ENCODE measurements at regions not wholly inside any gene's neighbourhood (a gene's known extent, or its start where the extent isn't known, plus 50 kb on each side); places are given as distances from the start of the nearest gene placed in this dataset.
A peak's percentile ranks its signal among the peaks of the same experiment; 100 is the strongest.

DNA sequence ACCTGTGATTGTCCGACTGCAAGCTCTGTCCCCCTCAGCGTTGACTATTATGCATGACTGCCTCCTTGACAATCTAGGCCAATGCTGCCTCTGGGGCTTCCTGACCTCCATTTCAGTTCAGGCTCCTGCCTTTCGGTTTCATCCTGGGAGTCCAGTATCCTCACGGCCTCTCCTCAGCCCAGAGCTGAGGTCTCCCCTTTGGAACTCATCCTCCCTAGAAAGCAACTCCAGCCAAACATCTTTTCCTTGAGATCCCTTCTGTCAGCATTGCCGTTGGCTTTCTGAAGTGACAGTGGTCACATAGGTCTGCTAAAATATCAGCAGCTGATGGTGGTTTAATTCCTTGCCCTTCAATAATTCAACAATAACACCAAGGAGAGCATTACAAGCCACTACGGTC lies 519.1 kb upstream of the NBEA start:
- no peak for DNase-seq

GRCh38 chr13:34425327-34425949 lies 516.6 kb upstream of the NBEA start:
- no peak for DNase-seq

DNA sequence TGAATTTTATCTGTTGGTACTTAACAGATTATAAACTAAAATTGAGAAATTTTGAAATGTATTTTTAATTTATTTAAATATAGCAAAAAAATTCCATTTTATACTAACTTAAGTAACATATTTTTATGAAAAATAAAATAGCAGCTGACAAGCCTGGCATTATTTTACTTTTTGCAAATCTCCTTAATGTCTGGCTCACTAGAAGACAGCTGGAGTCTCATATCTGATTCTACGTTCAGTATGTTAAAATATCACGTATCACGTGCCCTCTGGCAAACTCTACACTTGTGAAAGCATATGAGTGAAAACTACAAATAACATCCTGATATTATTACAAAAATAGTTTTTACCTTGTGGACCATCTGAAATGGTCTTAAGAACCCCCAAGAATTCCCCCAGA lies 513.2 kb upstream of the NBEA start:
- DNase-seq: no peak

DNA sequence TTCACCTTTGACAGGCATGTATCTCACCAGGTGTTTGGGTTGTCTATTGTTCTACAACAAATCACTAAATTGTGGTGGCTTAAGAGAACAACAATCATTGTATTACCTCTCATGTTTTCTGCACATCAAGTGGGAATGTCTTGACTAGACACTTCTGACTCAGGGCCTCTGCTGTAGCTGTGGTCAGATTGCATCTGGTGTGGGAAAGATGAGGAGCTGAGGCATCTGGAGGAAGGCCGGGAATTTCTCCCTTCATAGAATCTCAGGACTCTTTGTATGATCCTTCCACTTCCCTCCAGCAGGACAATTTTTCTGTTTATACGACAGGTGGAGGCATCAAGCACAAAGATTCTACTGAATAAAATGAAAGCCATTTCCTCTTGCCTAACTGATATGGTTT lies 511.8 kb upstream of the NBEA start:
- no peak for DNase-seq

GRCh38 chr13:34431827-34432581 lies 510.1 kb upstream of the NBEA start:
- no peak for DNase-seq

- no peak for DNase-seq
Observed at GRCh38 chr13:34435338-34435737, 506.7 kb upstream of the NBEA start.

DNA sequence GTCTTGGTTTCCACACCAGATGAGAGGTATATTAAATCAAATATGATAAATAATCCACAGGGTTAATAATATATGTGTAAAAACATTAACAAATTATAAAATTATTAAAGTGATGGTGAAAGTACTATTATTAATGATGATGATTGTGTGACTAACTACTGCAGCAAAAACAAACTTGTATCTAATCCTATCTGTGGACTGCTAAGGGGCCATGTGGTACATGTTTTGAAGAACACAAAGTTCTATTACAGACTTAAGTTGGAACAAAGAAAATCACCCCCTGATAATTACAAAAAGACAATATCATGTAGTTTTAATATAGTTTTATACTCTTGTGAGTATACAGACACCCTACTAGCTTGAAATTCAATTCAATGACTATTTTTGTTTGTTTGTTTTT lies 504.2 kb upstream of the NBEA start:
- no peak for DNase-seq

- DNase-seq: no peak
Observed at GRCh38 chr13:34452831-34453230, 489.2 kb upstream of the NBEA start.

DNA sequence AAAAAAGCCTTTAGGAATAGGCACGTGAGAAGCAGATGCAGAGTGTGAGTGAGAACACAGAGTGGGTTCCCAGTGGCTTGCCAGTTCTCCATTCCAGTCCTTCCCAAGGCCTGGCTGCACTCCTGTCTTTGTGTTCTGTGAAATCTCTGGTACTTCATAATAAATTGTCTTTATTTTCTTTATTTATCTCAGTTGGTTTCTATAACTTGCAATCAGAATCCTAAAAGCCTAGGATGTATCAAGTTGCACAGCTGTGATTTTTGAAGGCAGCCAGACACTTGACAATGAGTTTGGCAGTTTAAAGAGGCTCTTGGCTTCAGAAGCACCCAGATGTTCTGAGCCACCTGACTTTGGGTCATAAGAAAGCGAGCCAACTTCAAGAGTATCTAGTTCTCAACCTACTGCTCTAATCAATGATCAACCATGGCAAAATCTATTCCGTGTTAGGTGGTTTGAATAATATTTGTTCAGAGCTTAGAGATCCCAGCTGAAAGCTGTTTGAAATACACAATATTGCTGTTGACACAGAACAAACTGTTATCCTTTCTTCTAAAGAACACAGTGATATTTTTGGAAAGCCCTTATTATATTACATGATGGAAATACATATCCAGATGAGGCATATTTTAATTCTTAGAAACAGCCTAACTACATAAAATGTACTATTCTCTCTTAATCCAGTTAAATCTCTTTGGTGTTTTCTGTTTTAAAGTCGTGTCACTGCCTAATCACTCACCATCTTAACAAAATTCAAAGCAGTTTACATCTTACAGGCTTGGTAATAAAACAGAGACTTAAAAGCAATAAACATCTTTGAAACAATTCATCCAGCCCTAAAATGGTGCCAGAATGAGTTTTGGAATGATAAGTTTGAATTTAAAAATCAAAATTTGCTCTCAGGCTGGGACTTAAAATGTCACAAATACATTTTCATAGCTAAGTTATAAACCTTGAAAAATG lies 483.0 kb upstream of the NBEA start:
- no peak for DNase-seq

- DNase-seq: no peak
Observed at GRCh38 chr13:34459856-34460255, 482.2 kb upstream of the NBEA start.

- no peak for DNase-seq
Observed at GRCh38 chr13:34462843-34463242, 479.2 kb upstream of the NBEA start.

DNA sequence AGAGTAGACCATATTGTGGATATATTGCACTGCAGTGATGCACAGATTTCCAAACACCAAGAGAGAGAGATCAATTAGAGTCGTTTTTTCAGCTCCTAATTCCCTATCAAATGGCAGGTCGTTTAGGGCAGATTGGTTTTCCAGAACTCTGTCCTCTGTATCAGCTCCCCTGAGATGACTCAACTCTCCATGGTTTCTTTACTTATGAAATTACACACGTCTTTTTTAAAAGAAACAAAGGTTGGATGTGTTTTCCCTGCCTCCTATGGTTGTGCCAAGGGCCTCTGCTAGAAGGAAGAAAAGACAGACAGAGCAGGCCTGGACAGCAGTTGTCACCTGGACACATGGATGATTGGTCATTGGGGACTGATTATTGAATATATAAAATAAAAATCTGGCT lies 478.1 kb upstream of the NBEA start:
- no peak for DNase-seq

- no peak for DNase-seq
Observed at GRCh38 chr13:34465423-34465922, 476.6 kb upstream of the NBEA start.

- no peak for DNase-seq
Observed at GRCh38 chr13:34466301-34466700, 475.8 kb upstream of the NBEA start.

DNA sequence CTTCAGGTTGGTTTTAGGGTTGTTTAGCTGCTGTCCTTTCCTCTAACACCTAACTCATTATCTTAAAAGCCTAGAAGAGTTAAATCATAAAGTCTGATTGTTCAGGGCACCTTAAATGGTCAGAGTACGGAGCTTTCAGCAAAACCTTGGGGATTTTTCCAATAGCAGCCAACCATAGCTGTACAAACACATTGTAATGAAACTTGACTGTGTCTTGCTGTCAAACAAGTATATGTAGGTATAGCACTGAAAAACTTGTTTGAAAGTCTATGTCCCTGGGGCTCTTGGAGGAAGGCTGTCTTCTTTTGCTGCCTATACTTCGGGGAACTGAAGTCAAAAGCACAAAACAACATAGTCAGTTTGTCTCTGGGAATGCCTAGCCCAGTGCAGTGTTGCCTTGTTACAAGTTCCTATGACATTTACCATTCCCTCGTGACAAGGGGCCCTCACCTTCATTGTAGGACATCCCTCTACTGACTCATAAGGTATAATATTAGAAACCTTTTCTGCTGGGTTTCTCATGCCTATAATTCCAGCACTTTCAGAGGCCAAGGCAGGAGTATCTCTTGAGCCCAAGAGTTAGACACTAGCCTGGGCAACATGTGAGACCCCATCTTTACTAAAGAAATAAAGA lies 474.5 kb upstream of the NBEA start:
- DNase-seq: no peak

GRCh38 chr13:34469196-34469986 lies 472.7 kb upstream of the NBEA start:
- DNase-seq: peak; percentile 27

- no peak for DNase-seq
Observed at GRCh38 chr13:34474187-34474868, 467.7 kb upstream of the NBEA start.

DNA sequence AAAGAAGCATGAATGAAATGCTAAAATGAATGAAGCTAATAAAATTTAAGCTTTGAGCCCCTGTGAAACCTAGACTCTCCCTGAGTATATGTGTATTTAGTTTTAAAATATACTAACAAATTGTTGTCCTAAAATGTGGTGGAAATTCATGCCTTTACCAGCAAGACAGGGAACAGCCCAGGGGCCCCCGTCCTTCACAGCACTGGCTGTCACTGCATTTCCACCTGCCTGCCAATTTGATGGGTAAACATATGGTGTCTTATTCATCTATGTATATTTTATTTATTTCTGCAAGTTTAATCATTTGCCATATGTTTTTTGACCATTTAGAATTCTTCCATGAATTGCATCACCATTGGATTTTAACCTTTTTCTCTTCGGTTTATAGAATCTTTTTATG lies 463.7 kb upstream of the NBEA start:
- DNase-seq: no peak

GRCh38 chr13:34502011-34502410 lies 440.1 kb upstream of the NBEA start:
- no peak for DNase-seq

GRCh38 chr13:34502621-34503020 lies 439.4 kb upstream of the NBEA start:
- DNase-seq: no peak

DNA sequence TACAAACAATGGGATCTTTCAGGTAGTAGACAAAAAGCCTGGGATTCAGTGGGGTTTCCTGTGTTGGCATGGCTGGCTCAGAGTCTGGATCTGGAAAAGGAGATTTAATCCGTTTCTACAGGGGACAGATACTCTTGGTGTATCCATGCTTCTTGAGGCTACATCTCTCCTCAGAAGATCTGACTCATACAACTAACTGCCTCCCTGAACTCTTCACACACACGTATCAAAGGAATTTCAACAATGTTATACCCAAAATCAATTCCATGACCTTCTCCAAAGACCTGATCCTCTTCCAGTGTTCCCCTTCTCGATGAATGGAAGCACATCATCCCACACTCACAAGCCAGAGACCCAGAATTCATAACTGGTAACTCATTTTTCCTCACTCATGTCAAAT lies 435.3 kb upstream of the NBEA start:
- no peak for DNase-seq

GRCh38 chr13:34507630-34508029 lies 434.4 kb upstream of the NBEA start:
- no peak for DNase-seq

All from NCI-H526 treated with DMSO at 0.1 percent for 48 hours (cell line).